ENCODE measurements at regions not wholly inside any gene's neighbourhood (a gene's known extent, or its start where the extent isn't known, plus 50 kb on each side); places are given as distances from the start of the nearest gene placed in this dataset.

DNA sequence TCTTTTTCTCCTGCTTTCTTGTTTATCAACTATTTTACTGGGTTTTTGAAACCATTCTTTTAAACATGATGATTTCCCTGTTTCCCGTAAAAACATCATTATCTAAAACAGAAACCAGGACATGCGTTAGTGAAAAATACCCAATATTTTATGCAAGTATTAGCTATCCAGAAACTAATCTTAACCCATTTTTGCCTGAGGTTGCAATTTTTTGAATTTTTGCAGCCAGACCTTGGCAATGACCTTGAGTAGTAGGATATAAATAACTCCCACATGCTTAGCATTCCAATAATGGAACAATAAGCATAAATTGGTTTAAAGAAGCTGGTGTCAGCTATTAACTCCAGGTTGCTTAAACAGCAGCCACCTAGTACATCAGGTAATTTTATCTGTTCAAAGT is 308.9 kb upstream of the ANO3 start:
- TF ChIP-seq, protein P1, sequence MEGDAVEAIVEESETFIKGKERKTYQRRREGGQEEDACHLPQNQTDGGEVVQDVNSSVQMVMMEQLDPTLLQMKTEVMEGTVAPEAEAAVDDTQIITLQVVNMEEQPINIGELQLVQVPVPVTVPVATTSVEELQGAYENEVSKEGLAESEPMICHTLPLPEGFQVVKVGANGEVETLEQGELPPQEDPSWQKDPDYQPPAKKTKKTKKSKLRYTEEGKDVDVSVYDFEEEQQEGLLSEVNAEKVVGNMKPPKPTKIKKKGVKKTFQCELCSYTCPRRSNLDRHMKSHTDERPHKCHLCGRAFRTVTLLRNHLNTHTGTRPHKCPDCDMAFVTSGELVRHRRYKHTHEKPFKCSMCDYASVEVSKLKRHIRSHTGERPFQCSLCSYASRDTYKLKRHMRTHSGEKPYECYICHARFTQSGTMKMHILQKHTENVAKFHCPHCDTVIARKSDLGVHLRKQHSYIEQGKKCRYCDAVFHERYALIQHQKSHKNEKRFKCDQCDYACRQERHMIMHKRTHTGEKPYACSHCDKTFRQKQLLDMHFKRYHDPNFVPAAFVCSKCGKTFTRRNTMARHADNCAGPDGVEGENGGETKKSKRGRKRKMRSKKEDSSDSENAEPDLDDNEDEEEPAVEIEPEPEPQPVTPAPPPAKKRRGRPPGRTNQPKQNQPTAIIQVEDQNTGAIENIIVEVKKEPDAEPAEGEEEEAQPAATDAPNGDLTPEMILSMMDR (IDR thresholded peaks at IDR 0.05; ENCODE audit: low read depth, low read length): no peak
- TF ChIP-seq EZH2phosphoT487 (IDR thresholded peaks at IDR 0.05; ENCODE audit: low read depth): no peak
